ENCODE measurements at regions not wholly inside any gene's neighbourhood (a gene's known extent, or its start where the extent isn't known, plus 50 kb on each side); places are given as distances from the start of the nearest gene placed in this dataset.

GRCh38 chr6:81940451-81940985, 188.0 kb upstream of the TENT5A start:
- no peaks in the 10 kb centered on the region for H3K9me3 ChIP-seq
- no peaks in the 10 kb centered on the region for H3K36me3 ChIP-seq
- no peak overlapping the region for H3K4me3 ChIP-seq
- H3K27me3 ChIP-seq, result no peaks in the 10 kb centered on the region
- no peak for DNase-seq (ENCODE audit: low spot score in 2 of 2)
- intact Hi-C loops (cut with DNase I), result no loop called here
- peaks cover 6 to 20% of the 10 kb centered on the region in 2 donors for H3K4me1 ChIP-seq
- no peak for TF ChIP-seq CTCF (IDR thresholded peaks at IDR 0.05)
- no peak overlapping the region for H3K27ac ChIP-seq

- H3K4me3 ChIP-seq, result no peak overlapping the region
- no peak for TF ChIP-seq CTCF (IDR thresholded peaks at IDR 0.05)
- intact Hi-C loops (cut with DNase I), result no loop called here
- no peaks in the 10 kb centered on the region for H3K9me3 ChIP-seq
- H3K4me1 ChIP-seq, result peaks cover 6 to 20% of the 10 kb centered on the region in 2 donors
- H3K36me3 ChIP-seq, result no peaks in the 10 kb centered on the region
- no peak for DNase-seq (ENCODE audit: low spot score in 2 of 2)
- H3K27me3 ChIP-seq, result no peaks in the 10 kb centered on the region
- peak overlapping the region in 1 of 2 donors; percentile 46 for H3K27ac ChIP-seq
Observed at GRCh38 chr6:81939766-81940165, 187.3 kb upstream of the TENT5A start.

- Histone ChIP-seq H3K36me3 (no peaks in the 10 kb centered on the region), H3K9me3 (no peaks in the 10 kb centered on the region), H3K4me1 (peaks cover 6 to 20% of the 10 kb centered on the region in 2 donors), H3K27me3 (no peaks in the 10 kb centered on the region), H3K27ac (peak overlapping the region in 1 of 2 donors; percentile 46), H3K4me3 (no peak overlapping the region)
- no peak for DNase-seq (ENCODE audit: low spot score in 2 of 2)
- intact Hi-C loops (cut with DNase I), result no loop called here
- TF ChIP-seq CTCF (IDR thresholded peaks at IDR 0.05), result no peak
Observed at GRCh38 chr6:81938991-81939732, 186.7 kb upstream of the TENT5A start.

- no peak for DNase-seq (ENCODE audit: low spot score in 2 of 2)
- Histone ChIP-seq H3K9me3 (no peaks in the 10 kb centered on the region), H3K36me3 (no peaks in the 10 kb centered on the region), H3K4me3 (no peak overlapping the region), H3K27me3 (no peaks in the 10 kb centered on the region), H3K4me1 (peaks cover 6 to 20% of the 10 kb centered on the region in 2 donors), H3K27ac (peak overlapping the region in 1 of 2 donors; percentile 46)
- no peak for TF ChIP-seq CTCF (IDR thresholded peaks at IDR 0.05)
- intact Hi-C loops (cut with DNase I), result no loop called here
Observed at GRCh38 chr6:81938014-81938856, 185.8 kb upstream of the TENT5A start.

- intact Hi-C loops (cut with DNase I), result no loop called here
- no peak for DNase-seq (ENCODE audit: low spot score in 2 of 2)
- H3K4me3 ChIP-seq, result no peak overlapping the region
- no peak for TF ChIP-seq CTCF (IDR thresholded peaks at IDR 0.05)
- H3K9me3 ChIP-seq, result no peaks in the 10 kb centered on the region
- H3K27ac ChIP-seq, result no peak overlapping the region
- H3K36me3 ChIP-seq, result no peaks in the 10 kb centered on the region
- peaks cover 6 to 20% of the 10 kb centered on the region in 2 donors for H3K4me1 ChIP-seq
- no peaks in the 10 kb centered on the region for H3K27me3 ChIP-seq
Observed at GRCh38 chr6:81937296-81937937, 184.9 kb upstream of the TENT5A start.
